ENCODE measurements at regions not wholly inside any gene's neighbourhood (a gene's known extent, or its start where the extent isn't known, plus 50 kb on each side); places are given as distances from the start of the nearest gene placed in this dataset.

DNA sequence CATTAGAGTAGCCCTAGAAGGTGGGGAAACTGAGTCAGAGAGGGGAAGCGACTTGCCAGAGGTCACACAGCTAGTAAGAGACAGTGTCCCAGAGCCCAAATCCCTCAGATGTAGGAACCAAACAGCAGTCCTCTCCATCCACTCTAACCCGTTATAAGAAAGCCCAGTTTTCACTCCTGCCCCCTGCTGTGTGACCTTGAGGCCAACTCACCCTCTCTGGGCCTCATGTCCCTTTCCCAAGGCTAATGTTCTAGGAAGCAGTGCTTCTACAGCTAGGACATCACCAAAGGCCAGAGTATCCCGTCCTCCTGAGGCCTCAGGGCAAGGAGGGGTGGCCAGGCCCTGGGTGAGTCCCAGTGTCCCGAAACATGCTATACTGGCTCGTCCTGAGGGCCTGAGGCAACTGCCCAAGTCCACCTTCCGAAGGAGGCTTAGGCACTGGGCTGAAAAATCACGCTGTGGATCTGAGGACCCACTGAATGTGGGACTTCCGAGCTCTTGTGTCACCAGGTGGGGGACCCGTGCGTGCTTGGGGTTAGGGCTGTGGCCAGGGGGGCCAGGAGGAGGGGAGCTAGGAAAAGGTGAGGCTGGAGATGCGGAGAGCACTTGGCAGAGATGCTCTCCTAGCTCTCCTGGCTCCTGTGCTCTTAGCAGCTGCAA lies 109.2 kb upstream of the SLC6A11 start:
- no peaks in the 10 kb centered on the region for H3K36me3 Mint-ChIP-seq (ENCODE audit: low read depth)
- peak overlapping the region; percentile 26 for H3K4me3 Mint-ChIP-seq
- peaks cover 8% of the 10 kb centered on the region for H3K4me1 Mint-ChIP-seq (ENCODE audit: low read depth)
- no peak overlapping the region for H3K27ac Mint-ChIP-seq
- no peak for DNase-seq
- peaks cover 88% of the 10 kb centered on the region for H3K27me3 Mint-ChIP-seq
- no peaks in the 10 kb centered on the region for H3K9me3 Mint-ChIP-seq

DNA sequence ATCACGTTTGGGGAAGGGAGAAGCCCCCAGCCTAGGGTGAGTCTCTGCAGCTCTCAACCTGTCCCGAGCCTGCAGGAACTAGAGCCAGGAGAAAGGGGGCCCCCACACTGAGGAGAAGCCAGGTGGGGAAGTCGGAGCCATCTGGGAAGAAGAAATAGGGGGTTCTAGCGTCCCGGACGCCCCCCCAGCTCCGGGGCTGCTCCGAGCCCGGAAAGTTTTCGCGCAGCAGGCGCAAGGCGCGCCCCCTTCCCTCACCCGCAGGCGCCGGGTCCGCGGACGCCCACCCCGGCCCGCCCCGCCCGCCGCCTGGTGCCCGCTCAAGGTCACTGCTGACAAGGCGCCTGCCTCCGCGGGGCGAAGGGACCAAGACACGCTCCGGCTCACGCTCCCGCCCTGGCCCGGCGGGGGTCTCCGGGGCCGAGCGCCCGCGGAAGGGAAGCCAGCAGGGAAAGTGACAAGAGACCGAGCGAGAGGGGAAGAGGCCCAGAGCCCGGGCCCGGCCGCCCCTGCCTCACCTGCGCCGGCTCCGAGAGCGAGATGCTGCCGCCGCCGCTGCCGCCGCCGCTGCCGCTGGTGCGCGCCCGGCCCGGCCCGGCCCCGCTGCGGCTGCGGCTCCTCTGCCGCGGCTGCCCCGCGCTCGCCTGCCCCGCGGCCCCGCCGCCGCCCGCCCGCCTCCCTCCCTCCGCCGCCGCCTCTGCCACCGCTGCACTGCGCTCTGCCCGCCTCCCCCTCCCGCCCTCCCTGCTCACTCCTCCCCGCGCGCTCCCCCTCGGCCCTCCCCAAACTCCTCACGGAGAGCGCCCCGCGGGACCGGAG lies 108.4 kb upstream of the SLC6A11 start:
- DNase-seq: peak; percentile 33
- peaks cover 88% of the 10 kb centered on the region for H3K27me3 Mint-ChIP-seq
- peaks cover 8% of the 10 kb centered on the region for H3K4me1 Mint-ChIP-seq (ENCODE audit: low read depth)
- H3K9me3 Mint-ChIP-seq: no peaks in the 10 kb centered on the region
- no peaks in the 10 kb centered on the region for H3K36me3 Mint-ChIP-seq (ENCODE audit: low read depth)
- no peak overlapping the region for H3K27ac Mint-ChIP-seq
- no peak overlapping the region for H3K4me3 Mint-ChIP-seq

DNA sequence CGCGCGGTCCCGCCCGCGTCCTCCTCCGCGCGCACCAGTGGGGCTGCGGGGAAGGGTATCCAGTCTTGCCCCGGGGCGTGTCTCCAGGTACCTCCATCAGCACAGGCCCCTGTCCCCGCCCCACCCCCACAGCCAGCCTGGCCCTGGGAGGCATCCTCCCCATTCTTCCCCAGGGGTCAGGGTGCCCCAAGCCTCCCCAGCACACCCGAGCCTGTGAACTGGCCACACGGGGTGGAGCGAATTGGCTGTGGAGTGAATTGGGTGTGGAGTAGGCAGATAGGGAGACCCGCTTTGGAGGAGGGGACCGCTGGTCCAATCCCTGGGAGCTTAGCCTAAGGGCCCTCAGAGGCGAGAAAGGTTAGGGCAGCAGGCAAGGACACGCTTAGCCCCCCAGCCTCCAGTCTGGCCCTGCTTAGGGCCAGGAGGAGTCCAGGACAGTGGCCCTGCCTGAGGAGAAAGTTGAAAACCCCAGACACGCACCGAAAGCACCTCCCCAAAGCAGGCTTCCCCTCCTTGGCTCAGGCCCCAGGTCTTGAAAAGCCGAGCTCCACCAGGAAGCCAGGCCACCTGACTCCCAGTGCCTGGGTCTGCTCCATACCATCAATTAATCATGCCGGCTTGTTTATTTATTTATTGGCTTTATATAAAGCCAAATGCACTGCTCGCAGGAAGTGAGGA lies 107.7 kb upstream of the SLC6A11 start:
- peaks cover 88% of the 10 kb centered on the region for H3K27me3 Mint-ChIP-seq
- peaks cover 8% of the 10 kb centered on the region for H3K4me1 Mint-ChIP-seq (ENCODE audit: low read depth)
- H3K4me3 Mint-ChIP-seq: no peak overlapping the region
- H3K36me3 Mint-ChIP-seq (ENCODE audit: low read depth): no peaks in the 10 kb centered on the region
- H3K9me3 Mint-ChIP-seq: no peaks in the 10 kb centered on the region
- H3K27ac Mint-ChIP-seq: no peak overlapping the region
- DNase-seq: no peak

DNA sequence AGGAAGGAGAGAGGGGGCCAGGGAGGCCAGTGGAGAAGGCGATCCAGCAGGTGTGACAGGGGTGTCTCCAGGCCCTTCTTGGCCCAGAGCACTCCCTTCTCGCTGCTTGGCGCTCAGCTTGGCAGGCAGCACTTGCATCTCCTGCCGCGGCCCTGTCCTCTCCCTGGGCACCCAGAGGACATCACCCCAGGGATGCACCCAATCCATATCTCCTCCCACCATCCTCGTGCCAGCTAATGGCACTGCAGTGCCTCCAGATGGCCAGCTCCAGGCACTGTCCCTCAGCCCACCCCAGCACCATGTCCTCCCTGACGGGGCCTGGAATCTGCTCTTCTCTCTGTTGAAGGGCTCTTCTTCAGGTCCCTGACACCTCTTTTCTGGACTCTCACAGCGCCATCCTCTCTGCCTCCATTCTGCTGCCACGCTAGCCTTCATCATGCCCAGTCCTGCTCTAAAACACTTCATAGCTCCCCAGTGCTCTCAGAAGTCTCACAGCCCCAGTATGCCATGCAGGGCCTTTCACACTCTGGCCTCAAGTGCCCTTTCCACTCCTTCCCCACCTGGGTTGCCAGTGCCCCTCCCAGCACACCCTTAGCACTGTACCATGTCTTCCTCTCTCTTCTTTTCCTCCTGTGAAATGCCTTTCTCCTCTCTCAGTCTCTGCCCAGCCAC lies 106.8 kb upstream of the SLC6A11 start:
- no peaks in the 10 kb centered on the region for H3K9me3 Mint-ChIP-seq
- no peak for DNase-seq
- peaks cover 8% of the 10 kb centered on the region for H3K4me1 Mint-ChIP-seq (ENCODE audit: low read depth)
- no peaks in the 10 kb centered on the region for H3K36me3 Mint-ChIP-seq (ENCODE audit: low read depth)
- H3K27ac Mint-ChIP-seq: no peak overlapping the region
- no peak overlapping the region for H3K4me3 Mint-ChIP-seq
- peaks cover 83% of the 10 kb centered on the region for H3K27me3 Mint-ChIP-seq

DNA sequence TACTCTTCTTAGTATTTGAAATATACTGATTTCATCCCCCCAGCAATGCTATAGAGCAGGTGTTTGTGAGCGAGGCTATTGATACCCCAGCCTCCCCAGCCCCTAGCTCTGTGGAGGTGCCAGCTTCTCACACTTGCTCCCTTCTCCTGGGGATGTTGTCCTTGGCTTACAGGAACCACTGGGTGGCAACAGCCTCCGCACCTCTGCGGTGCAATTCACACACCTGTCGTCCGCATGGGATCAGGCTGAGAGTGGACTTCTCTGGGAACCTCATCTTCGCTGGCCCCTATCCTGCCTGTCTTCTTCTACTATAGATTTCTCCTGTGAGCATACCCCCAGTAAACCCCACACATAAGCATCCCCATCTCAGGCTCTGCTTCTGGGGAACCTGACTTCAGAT lies 103.9 kb upstream of the SLC6A11 start:
- no peaks in the 10 kb centered on the region for H3K9me3 Mint-ChIP-seq
- DNase-seq: no peak
- H3K27me3 Mint-ChIP-seq: peaks cover 60% of the 10 kb centered on the region
- peaks cover 2% of the 10 kb centered on the region for H3K4me1 Mint-ChIP-seq (ENCODE audit: low read depth)
- no peak overlapping the region for H3K27ac Mint-ChIP-seq
- no peak overlapping the region for H3K4me3 Mint-ChIP-seq
- H3K36me3 Mint-ChIP-seq (ENCODE audit: low read depth): no peaks in the 10 kb centered on the region

DNA sequence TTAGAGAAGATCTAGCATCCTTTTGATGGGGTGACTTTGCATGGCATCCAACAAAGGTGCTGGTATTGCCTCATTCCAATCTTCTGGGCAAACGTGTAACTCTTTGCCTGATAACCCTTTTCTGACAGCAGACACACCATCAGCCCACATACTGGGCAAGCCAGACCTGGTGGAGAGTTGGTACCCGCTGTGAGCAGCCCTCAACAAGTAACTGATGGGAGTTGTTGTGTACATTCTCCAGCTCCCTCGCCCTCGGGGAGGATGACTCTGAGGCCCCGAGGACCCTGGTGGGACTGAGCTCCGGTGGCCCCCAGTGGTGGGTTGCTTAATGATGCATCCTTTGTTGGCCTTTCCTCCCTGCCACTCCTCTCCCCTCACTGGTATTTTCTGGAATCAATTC lies 102.4 kb upstream of the SLC6A11 start:
- no peaks in the 10 kb centered on the region for H3K9me3 Mint-ChIP-seq

DNA sequence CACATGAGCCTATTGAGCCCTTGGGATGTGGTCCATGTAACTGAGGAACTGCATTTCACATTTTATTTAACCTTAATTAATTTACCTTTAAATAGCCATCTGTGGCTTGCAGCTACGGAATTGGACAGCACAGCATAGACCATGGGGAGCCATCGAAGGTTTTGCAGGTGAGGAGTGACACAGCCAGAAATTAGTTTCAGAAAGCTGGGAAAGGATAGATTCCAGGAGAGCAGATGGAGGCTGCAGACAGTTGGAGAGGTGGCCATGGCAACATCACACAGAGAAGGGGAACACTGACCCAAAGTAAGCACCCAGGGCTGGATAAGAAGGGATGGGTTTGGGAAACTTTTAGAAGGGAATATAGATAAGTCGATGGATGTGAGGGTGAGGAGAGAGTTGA lies 100.1 kb upstream of the SLC6A11 start:
- DNase-seq: no peak
- Mint-ChIP-seq H3K27ac (no peak overlapping the region), H3K4me3 (no peak overlapping the region), H3K4me1 (ENCODE audit: low read depth) (no peaks in the 10 kb centered on the region), H3K27me3 (peaks cover 30% of the 10 kb centered on the region), H3K36me3 (ENCODE audit: low read depth) (no peaks in the 10 kb centered on the region), H3K9me3 (no peaks in the 10 kb centered on the region)

More for the DNA sequence above, 102.4 kb upstream of the SLC6A11 start:
- H3K36me3 Mint-ChIP-seq (ENCODE audit: low read depth): no peaks in the 10 kb centered on the region
- no peak overlapping the region for H3K4me3 Mint-ChIP-seq
- no peak for DNase-seq
- no peaks in the 10 kb centered on the region for H3K4me1 Mint-ChIP-seq (ENCODE audit: low read depth)
- no peak overlapping the region for H3K27ac Mint-ChIP-seq
- H3K27me3 Mint-ChIP-seq: peaks cover 52% of the 10 kb centered on the region

DNA sequence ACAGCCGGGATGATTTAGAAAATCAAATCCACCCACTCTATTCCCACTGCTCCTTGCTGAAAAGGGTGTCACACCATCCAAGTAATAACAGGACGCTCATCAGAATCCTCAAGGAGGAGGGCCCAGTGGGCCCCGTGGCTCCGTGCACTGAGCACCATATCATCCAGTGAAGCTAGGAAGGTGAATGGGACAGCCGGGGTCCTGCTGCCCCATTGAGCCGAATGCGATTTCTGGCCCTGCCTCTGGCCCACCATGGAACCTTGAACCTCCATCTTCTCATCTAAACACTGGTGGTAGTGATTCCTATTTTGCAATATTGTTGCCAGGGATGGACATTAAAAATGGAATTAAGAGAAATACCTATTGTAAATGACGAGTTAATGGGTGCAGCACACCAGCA lies 99.1 kb upstream of the SLC6A11 start:
- H3K36me3 Mint-ChIP-seq (ENCODE audit: low read depth): no peaks in the 10 kb centered on the region
- peaks cover 20% of the 10 kb centered on the region for H3K27me3 Mint-ChIP-seq
- H3K9me3 Mint-ChIP-seq: no peaks in the 10 kb centered on the region
- no peak overlapping the region for H3K27ac Mint-ChIP-seq
- no peak overlapping the region for H3K4me3 Mint-ChIP-seq
- H3K4me1 Mint-ChIP-seq (ENCODE audit: low read depth): no peaks in the 10 kb centered on the region
- DNase-seq: no peak

DNA sequence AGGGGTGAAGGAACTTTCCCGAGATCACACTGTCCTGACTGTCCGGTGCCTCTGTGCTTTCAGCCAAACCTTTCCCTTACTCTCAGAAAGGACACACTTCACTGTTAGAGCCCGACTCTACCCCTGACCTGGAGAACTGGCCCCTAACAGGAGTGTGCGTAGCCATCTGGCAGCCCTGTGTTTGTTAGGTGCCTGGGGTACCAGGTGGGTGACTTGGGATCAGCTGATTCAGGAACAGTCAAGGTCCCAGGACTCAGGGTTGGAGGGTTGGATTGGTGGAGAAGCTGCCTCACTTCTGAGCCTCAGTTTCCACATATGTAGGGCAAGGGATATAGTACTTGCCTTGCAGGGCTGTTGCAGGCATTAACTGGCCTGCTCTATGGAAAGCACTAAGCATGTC lies 98.3 kb upstream of the SLC6A11 start:
- Mint-ChIP-seq H3K4me3 (no peak overlapping the region), H3K4me1 (ENCODE audit: low read depth) (no peaks in the 10 kb centered on the region), H3K27me3 (peaks cover 13% of the 10 kb centered on the region), H3K9me3 (no peaks in the 10 kb centered on the region), H3K36me3 (ENCODE audit: low read depth) (no peaks in the 10 kb centered on the region), H3K27ac (no peak overlapping the region)
- no peak for DNase-seq

DNA sequence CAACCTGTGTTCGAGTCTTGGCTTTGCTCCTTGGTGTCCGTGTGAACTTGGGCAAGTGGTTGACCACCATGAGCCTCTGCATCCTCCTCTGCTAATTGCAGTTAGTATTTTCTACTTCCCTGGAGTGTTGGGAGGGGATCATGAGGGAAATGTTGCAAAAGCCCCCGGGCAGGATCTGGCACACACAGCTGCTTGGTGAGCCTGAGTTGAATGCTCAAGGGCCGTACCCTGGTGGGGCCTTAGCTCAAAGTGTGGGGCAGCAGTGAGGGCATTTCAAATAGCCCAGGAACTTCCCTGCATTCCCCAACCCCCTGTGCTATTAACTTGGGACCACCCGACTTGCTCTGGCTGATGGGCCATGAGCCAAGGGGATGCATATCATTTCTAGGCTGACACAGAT lies 94.9 kb upstream of the SLC6A11 start:
- DNase-seq: no peak
- H3K4me1 Mint-ChIP-seq (ENCODE audit: low read depth): no peaks in the 10 kb centered on the region
- peaks cover 3% of the 10 kb centered on the region for H3K27me3 Mint-ChIP-seq
- no peaks in the 10 kb centered on the region for H3K9me3 Mint-ChIP-seq
- no peak overlapping the region for H3K4me3 Mint-ChIP-seq
- H3K36me3 Mint-ChIP-seq (ENCODE audit: low read depth): no peaks in the 10 kb centered on the region
- no peak overlapping the region for H3K27ac Mint-ChIP-seq

DNA sequence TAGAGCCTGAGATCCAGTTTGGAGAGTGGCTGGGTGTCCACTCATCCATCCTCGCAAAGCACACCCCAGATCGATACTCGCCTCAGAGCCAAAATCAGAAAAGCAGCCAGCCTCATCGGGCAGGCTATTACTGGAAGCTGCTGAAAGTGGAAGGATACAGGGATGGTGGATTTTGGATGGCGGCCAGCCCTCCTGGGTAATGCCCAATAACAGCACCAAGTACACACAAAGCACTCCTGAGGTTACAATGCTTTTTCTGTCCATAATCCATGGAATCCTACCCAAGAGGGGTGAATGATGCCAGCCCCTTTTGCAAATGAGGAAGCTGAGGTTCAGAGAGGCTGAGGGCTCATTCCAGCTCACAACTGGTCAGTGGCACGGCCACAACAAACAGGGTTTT lies 93.1 kb upstream of the SLC6A11 start:
- H3K4me1 Mint-ChIP-seq (ENCODE audit: low read depth): no peaks in the 10 kb centered on the region
- H3K9me3 Mint-ChIP-seq: no peaks in the 10 kb centered on the region
- no peak overlapping the region for H3K27ac Mint-ChIP-seq
- H3K27me3 Mint-ChIP-seq: peaks cover 7% of the 10 kb centered on the region
- DNase-seq: no peak
- H3K4me3 Mint-ChIP-seq: no peak overlapping the region
- no peaks in the 10 kb centered on the region for H3K36me3 Mint-ChIP-seq (ENCODE audit: low read depth)

DNA sequence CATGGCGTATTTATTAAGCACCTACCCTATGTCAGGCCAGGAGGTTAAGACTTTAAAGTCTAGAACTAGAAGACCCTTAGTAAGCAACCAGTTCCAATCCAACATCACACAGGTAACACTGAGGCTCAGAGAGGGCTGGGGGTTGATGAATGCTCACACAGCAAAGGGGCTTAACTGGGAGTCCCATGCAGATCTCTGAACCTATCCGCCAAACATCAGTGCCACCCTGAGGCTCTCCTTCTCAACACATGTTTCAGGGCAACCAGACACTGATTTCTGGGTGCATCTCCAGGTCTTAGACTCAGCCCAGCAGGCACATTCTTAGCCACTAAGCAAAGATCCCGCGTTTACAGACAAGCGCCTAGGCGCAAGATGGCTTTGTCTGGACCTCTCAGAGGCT lies 92.0 kb upstream of the SLC6A11 start:
- Mint-ChIP-seq H3K27ac (no peak overlapping the region), H3K36me3 (ENCODE audit: low read depth) (no peaks in the 10 kb centered on the region), H3K27me3 (peaks cover 13% of the 10 kb centered on the region)

DNA sequence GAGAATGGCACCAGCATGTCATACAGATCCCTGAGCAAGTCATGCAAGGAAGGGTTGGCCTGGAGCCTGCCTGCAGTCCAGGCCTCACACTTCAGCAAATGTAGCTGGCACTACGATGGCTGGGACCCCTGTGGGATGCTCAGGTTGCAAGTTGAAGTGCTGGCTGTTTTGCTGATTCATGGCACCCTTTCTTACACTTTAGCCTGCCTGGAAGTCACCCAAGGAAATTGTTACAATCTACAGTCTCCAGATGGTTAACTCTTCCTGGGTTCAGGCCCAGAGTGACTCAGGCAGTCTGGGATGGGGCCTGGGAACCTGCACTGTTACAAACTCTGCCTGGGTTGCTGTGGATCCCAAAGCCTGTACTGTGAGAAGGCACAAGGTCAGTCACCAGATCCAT lies 91.0 kb upstream of the SLC6A11 start:
- H3K4me3 Mint-ChIP-seq: no peak overlapping the region
- no peaks in the 10 kb centered on the region for H3K4me1 Mint-ChIP-seq (ENCODE audit: low read depth)
- peaks cover 24% of the 10 kb centered on the region for H3K27me3 Mint-ChIP-seq
- no peaks in the 10 kb centered on the region for H3K9me3 Mint-ChIP-seq
- no peak overlapping the region for H3K27ac Mint-ChIP-seq
- H3K36me3 Mint-ChIP-seq (ENCODE audit: low read depth): no peaks in the 10 kb centered on the region
- no peak for DNase-seq

More for the DNA sequence above, 92.0 kb upstream of the SLC6A11 start:
- DNase-seq: no peak
- Mint-ChIP-seq H3K9me3 (no peaks in the 10 kb centered on the region), H3K4me3 (no peak overlapping the region), H3K4me1 (ENCODE audit: low read depth) (no peaks in the 10 kb centered on the region)

DNA sequence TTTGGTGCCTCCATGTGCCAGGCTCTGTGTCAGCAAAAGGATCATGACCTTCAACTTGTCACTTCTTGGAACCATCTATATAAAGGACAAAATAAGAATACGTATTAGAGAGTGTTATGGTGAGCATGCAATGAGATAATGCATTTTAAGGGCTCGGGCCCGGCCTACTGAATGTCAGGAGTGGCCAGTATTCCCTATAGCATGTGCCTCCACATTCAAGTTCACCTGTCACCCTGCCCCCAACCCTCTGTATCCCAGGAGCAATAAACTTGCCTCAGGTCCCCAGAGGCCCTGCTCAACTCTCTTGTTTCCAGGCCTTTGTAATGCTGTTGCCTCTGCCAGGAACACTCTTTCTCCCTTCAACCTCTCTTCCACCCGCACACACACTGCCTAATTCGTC lies 90.2 kb upstream of the SLC6A11 start:
- no peak for DNase-seq
- H3K27me3 Mint-ChIP-seq: peaks cover 31% of the 10 kb centered on the region
- H3K4me1 Mint-ChIP-seq (ENCODE audit: low read depth): no peaks in the 10 kb centered on the region
- H3K9me3 Mint-ChIP-seq: no peaks in the 10 kb centered on the region
- no peaks in the 10 kb centered on the region for H3K36me3 Mint-ChIP-seq (ENCODE audit: low read depth)
- H3K4me3 Mint-ChIP-seq: no peak overlapping the region
- H3K27ac Mint-ChIP-seq: no peak overlapping the region

Measured in activated T-cell treated with anti-CD3 and anti-CD28 coated beads, Interleukin-2, amount 50 U/mL, for 24 hours (primary cell).